ENCODE measurements at regions not wholly inside any gene's neighbourhood (a gene's known extent, or its start where the extent isn't known, plus 50 kb on each side); places are given as distances from the start of the nearest gene placed in this dataset.
A peak's percentile ranks its signal among the peaks of the same experiment; 100 is the strongest.

DNA sequence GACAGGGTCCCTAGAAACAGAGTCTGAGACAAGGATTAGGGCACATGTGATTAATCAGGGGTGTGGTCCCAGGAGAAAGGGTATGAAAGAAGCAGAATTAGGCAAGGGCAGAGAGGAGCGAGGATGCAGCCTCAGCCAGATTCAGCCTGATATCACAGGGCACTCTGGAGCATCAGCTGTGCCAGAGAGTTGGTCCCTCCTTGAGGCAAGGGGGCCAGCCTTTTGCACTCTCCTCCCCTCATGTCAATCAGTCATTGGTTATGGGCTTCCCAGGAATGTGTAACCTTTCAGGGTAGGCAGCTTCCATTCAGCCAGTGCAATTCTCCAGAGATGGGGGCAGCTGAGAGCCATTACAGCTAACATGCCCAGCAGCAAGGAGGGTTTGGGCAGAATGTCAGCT, 152.6 kb upstream of the LHX1 start:
- TF ChIP-seq, protein P1, sequence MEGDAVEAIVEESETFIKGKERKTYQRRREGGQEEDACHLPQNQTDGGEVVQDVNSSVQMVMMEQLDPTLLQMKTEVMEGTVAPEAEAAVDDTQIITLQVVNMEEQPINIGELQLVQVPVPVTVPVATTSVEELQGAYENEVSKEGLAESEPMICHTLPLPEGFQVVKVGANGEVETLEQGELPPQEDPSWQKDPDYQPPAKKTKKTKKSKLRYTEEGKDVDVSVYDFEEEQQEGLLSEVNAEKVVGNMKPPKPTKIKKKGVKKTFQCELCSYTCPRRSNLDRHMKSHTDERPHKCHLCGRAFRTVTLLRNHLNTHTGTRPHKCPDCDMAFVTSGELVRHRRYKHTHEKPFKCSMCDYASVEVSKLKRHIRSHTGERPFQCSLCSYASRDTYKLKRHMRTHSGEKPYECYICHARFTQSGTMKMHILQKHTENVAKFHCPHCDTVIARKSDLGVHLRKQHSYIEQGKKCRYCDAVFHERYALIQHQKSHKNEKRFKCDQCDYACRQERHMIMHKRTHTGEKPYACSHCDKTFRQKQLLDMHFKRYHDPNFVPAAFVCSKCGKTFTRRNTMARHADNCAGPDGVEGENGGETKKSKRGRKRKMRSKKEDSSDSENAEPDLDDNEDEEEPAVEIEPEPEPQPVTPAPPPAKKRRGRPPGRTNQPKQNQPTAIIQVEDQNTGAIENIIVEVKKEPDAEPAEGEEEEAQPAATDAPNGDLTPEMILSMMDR (IDR thresholded peaks at IDR 0.05; ENCODE audit: unreplicated experiment) = no peak
- Mint-ChIP-seq H3K9me3 (ENCODE audit: low read depth) (no peaks in the 10 kb centered on the region), H3K4me3 (ENCODE audit: low read depth) (no peak overlapping the region), H3K36me3 (ENCODE audit: insufficient read depth) (no peaks in the 10 kb centered on the region), H3K27me3 (peaks cover 7% of the 10 kb centered on the region), H3K27ac (no peak overlapping the region), H3K4me1 (ENCODE audit: low read depth) (peaks cover 2% of the 10 kb centered on the region)
- no peak for DNase-seq (ENCODE audit: low spot score, unreplicated experiment)

DNA sequence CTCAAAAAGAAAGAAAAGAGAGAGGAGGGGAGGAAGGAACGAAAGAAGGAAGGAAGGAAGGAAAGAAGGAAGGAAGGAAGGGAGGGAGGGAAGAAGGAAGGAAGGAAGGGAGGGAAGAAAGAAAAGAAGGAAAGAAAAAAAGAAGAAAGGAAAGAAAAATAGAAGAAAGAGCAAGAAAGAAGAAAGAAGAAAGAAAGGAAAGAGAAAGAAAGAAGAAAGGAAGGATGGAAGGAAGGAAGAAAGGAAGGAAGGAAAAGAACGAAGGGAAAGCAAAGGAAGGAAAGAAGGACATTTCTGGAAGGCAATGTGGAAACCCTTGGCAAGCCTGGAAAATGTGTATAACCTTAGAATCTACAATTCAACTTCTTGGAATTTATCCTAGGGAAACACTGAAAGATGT, 150.4 kb upstream of the LHX1 start:
- Mint-ChIP-seq H3K4me3 (ENCODE audit: low read depth) (no peak overlapping the region), H3K4me1 (ENCODE audit: low read depth) (peaks cover 23% of the 10 kb centered on the region), H3K27me3 (peaks cover 7% of the 10 kb centered on the region), H3K27ac (no peak overlapping the region), H3K36me3 (ENCODE audit: insufficient read depth) (no peaks in the 10 kb centered on the region), H3K9me3 (ENCODE audit: low read depth) (no peaks in the 10 kb centered on the region)
- TF ChIP-seq, protein P1 (IDR thresholded peaks at IDR 0.05; ENCODE audit: unreplicated experiment) = no peak
- DNase-seq (ENCODE audit: low spot score, unreplicated experiment) = no peak

DNA sequence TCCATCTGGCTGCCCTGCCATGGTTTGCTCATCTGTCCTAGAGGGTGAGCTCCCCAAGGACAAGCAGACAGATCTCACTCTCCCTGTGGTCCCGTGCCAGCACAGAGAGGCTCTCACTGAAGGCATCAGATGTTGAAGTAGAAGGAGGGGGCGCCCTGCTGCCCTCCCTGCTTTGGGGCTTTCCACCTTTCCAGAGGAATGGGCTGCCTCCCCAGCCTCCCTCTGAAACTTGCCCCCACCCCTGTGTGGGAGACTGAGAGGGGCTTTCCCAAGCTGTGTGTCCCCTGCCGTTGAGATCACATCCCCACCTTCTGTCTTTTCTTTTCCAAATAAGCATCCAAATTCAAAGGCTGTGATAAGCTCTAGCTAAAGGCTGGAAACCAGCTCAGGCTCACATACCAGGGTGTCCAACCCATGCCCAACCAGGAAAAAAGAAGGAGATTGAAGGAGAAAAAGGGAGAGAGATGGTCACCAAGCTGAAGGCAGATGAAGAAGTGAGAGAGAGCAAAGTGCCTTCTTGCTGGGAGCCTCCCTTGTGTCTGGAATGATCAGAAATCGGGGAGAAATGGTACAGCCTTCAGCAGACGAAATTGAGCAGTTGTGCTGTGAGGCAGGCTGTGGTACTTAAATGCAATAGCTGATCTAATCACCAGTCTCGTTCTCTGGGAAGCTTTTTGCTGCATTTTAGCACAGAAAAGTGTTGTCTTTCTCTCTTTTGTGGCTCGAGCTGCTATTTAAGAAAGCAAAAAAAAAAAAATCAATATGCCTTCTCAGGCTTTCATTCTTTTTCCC, 145.9 kb upstream of the LHX1 start:
- Mint-ChIP-seq H3K4me3 (ENCODE audit: low read depth) (peak overlapping the region; percentile 3), H3K9me3 (ENCODE audit: low read depth) (peaks cover 3% of the 10 kb centered on the region), H3K36me3 (ENCODE audit: insufficient read depth) (no peaks in the 10 kb centered on the region), H3K27ac (peak overlapping the region; percentile 80), H3K4me1 (ENCODE audit: low read depth) (peaks cover 41% of the 10 kb centered on the region), H3K27me3 (no peaks in the 10 kb centered on the region)
- TF ChIP-seq, protein P1 (IDR thresholded peaks at IDR 0.05; ENCODE audit: unreplicated experiment) = no peak
- no peak for DNase-seq (ENCODE audit: low spot score, unreplicated experiment)

DNA sequence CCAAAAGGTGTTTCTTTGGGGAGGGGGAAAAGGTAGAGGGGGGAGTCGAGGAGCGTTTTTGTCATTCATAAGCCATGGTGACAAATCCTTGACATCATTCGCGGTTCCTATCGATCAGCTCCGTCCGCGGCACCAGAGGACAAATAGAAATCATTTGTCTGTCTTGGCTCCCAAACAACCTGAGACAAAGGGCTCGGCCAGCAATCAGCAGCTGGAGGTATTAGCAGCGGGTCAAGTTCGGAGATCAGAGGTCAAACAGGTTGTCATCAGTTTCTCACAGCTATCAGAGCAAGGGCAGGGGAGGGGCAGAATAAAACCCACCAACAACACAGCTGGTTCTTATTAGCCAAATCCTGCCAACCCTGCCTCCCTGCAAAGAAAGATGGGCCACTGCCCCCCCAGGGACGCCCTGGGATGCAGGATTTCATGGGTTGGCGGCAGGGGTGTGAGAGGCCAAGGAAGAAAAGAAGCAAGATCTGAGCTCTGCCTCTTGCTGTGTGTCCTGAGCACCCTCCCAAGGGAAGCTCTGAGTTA, 145.3 kb upstream of the LHX1 start:
- peak overlapping the region; percentile 80 for H3K27ac Mint-ChIP-seq
- TF ChIP-seq, protein P1 (IDR thresholded peaks at IDR 0.05; ENCODE audit: unreplicated experiment) = no peak
- no peaks in the 10 kb centered on the region for H3K36me3 Mint-ChIP-seq (ENCODE audit: insufficient read depth)
- peaks cover 3% of the 10 kb centered on the region for H3K9me3 Mint-ChIP-seq (ENCODE audit: low read depth)
- H3K4me1 Mint-ChIP-seq (ENCODE audit: low read depth) = peaks cover 45% of the 10 kb centered on the region
- no peaks in the 10 kb centered on the region for H3K27me3 Mint-ChIP-seq
- peak; percentile 27 for DNase-seq (ENCODE audit: low spot score, unreplicated experiment)
- H3K4me3 Mint-ChIP-seq (ENCODE audit: low read depth) = peak overlapping the region; percentile 3

DNA sequence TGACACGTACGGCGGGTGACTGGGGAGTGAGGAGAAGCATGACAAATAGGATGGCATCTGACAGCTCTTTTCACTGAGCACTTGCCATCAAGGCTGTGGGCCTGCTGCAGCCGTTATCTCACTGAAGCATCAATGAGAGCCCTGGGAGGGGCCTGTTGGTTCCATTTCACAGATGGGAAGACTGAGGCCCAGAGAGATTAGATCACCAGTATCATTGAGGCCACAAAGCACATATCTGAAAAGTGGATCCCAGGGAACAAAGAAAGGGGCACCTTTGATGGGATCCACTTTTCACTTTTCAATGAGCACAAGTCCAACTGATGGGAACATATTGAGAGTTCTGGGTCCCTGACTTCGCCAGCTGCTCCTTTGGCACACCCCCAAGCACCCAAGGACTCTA, 144.4 kb upstream of the LHX1 start:
- TF ChIP-seq, protein P1 (IDR thresholded peaks at IDR 0.05; ENCODE audit: unreplicated experiment) = no peak
- DNase-seq (ENCODE audit: low spot score, unreplicated experiment) = no peak

More for the DNA sequence above, 144.4 kb upstream of the LHX1 start:
- Mint-ChIP-seq H3K9me3 (ENCODE audit: low read depth) (peaks cover 3% of the 10 kb centered on the region), H3K27ac (no peak overlapping the region), H3K36me3 (ENCODE audit: insufficient read depth) (no peaks in the 10 kb centered on the region), H3K4me3 (ENCODE audit: low read depth) (no peak overlapping the region), H3K27me3 (no peaks in the 10 kb centered on the region), H3K4me1 (ENCODE audit: low read depth) (peaks cover 45% of the 10 kb centered on the region)
